Stimulated activated CD8-positive, alpha-beta memory T cell treated with anti-CD3 and anti-CD28 coated beads, Interleukin-15, amount 100 ng/mL, for 4 hours (primary cell): ENCODE measurements at regions not wholly inside any gene's neighbourhood (a gene's known extent, or its start where the extent isn't known, plus 50 kb on each side); places are given as distances from the start of the nearest gene placed in this dataset.

Experiments used
- DNase-seq, 2 donors: peaks; one replicate each; pipeline ENCODE4 v3.0.0-alpha.2; 2020; ENCODE audit warnings: low read depth in 2 of 2

- no peak for DNase-seq
Measured at GRCh38 chr18:78362198-78362597, 617.4 kb upstream of the SALL3 start.

DNA sequence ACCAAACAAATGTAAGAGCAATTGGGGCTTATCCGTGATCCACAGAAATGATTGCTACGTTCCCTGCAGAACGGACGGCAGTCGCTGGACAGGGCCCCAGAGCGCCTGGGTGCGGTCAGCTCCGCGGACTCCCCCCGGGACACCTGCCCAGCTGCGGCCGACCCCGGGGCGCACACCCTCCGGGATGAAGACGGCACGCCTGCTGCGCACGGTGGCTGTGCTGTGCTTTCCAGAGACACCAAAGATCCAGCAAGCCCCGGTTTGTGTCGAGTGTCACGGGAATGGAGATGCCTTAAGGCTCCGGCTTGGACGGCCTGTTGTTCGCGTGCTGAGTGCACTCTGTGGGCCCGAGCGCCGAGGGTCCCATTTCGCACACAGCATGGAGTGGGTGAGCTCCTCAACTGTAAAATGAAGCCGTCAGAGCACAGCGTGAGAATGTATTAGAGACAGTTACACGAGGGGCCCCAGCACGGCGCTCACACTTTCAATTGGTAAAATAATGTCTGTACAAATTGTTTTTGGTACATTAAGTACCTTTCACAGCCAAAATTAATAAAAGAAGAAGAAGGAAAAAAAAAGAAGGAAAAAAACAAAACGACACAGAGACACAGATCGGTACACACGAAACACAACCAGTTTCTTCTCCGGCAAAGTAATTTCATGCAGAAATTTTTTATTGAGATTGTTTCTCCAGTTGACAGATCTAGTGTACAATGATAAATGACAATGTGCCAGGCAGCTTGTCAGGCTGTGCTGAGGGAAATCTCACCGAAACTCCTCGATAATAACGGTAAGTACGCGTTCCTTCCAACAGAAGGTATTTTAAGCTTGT, 615.8 kb upstream of the SALL3 start:
- no peak for DNase-seq

DNA sequence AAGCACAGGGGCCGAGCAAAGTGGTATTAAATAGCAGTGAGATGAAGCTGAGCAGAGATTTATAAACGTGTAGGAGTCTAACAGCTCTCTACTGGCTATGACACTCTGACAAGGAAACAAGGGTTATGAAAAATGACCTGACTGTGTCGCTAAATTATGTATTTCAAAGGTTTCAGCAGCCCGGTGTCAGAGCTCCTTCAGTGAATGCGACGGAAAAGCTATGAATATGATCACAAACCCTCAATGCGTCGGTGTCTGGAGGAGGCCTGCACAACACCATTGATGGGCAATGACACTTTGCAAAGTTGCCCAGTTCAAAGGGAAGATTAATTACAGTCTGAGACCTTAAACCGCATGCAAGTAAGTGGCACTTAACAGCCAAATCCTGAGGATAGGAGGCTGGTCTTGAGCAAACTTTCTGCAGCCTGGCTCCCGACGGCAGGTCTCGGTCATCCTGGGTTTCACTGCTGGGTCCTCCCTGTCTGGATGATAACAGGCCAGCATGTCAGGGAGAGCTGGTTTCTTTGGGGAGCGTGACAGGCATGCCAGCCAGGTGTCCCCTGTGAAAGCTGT, 615.1 kb upstream of the SALL3 start:
- no peak for DNase-seq

DNA sequence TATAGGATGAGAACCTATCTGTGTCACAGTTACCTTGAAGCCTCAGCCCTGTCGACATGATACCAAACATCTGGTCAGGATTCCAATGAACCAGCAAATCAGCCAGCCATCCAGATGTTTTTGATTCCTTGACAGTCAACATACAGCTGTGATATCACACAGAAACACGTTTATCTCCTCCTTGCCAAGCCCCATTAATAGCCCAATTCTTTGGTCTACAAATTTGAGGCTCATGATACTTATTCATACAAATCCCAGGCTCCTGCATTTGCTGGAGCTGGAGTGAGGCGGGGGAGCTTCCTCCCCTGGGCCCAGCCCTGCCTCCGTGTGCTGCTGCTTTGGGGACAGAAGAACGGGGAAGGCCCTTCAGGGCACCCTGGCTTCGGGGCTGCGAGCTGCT, 611.6 kb upstream of the SALL3 start:
- DNase-seq = no peak

DNA sequence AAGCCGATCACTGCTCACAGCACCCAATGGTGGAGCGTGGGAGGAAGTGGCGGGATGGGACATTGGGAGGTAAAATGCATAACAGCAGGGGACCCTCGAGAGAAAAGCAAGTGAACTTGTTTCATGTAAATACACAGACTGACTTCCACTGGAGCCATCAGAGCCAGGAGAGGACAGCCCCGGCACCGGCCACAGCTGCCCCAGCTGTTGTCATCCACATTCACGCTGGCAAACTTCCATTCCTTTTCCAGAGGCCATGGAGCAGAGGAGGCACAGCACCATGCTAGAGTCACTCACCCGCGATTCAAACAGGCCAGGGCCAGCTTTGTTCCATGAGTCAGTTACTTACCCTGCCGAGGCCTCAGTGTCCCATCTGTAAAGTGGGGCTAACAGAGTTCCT, 610.9 kb upstream of the SALL3 start:
- no peak for DNase-seq

DNA sequence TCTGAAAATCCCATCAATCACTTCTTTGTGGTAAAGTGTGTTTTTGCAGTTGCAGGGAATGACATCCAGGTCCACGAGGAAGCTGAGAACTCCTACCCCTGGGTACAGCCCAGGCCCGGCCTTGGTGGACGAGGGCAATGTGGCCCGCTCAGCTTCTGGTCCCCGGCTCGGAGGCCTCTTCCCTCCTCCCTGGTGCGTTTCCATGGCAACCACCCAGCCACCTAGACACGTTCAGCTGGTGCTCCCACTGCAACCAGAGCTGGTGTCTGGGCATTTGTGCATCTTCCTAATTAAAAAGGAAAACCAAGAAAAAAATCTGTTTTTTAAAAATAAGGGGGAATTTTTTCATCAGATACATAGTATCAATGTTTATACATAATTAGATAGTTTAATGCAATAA, 603.6 kb upstream of the SALL3 start:
- no peak for DNase-seq

GRCh38 chr18:78378403-78378802, 601.2 kb upstream of the SALL3 start:
- DNase-seq = no peak

- no peak for DNase-seq
Measured at GRCh38 chr18:78378983-78379382, 600.6 kb upstream of the SALL3 start.

DNA sequence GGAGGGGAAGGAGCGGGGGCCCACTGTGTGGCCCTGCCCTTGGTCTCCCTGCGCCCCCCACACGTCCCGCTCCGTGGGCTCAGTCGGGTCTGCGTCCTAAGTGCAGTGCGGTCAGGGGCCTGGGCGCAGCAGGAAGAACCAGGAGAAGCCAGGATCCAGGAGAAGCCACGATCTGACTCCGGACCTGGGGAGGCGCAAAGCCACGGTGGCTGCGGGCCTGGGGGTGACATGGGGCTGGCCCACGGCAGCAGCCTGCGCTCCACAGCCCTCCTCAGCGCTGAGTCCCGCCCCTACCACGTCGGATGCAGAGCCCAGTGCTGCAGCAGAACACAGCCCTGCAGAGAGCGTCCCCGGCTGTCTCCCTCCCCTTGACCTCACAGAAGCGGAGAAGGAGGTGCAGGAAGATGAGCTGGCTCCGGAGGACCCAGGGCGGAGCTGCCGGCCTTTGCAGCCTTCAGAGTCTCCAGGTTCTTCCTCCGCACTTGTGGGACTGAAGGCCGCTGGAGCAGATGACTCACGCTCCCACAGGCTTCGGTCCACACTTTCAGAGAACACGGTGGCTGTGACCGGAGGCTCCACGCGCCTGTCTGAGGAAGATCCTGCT, 589.2 kb upstream of the SALL3 start:
- no peak for DNase-seq

- DNase-seq = no peak
Measured at GRCh38 chr18:78390952-78391348, 588.7 kb upstream of the SALL3 start.

DNA sequence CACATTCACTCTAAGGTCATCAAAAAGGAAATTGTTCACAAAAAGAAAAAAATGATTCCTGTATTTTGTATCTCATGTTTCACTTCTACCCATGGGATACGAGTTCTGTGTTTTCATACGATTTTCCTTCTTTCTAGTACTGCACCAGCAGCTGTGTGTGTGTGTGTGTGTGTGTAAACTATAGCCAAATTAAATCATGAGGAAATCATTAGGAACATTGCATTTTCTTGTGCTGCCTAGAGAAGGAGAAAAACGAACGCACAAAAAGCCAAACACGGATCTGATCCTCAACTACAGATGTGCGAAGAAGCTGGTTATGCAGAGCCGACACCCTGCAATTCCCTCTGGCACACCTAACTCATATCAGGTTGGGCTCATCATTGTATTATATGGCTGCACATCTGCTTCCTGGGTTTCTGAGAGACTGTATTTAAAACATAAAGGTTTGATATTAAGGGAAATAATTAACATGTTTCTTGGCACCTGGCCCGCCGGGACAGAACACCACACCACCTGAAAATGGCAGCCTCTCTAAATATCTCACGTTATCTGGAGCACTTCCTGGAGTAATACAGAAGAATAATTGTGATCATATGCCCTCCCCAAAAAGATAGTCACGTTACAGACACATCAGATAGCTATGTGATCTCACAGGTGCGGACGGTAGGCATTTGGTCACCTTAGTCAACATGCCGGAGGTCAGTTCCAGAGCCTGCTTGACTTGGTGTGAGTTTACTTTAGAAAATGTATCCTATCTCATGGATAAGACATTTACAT, 586.3 kb upstream of the SALL3 start:
- DNase-seq = no peak

DNA sequence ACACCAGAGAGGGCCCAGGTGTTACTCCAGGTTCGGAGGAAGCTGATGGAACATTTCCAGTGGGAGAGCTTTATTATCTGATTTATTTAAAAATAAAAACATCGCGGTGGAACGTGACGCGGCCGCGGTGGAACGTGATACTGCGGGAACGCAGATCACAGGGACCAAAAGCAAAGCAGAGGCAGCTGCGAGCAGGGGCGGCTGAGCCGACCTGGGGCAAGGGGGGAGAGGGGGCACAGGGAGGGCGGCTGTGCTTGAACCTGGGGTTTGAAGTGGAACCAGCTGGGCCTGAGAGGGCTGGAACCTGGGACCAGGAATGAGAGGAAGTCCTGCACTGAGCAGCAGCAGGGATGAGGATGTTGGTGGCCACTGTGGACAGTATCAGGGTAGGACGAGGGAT, 583.5 kb upstream of the SALL3 start:
- DNase-seq = no peak

DNA sequence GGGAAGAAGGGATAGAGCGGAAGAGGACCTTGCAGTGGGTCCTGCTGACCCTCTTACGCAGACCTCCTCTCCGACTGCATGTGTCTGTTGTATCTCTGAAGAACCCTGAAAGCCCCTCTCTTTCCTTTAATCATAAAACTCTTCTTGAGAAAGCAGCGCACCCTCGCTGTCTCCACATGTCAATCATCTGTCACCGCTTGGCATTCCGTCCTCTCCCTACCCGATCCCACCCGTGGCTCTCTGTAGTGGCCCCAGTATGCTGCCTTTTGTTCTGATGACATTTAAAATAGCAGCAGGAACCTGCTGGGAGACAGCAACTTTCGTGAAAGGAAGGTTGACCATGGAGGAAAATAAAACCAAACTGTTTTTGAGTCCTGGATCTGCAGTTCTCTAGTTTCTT, 582.9 kb upstream of the SALL3 start:
- no peak for DNase-seq

DNA sequence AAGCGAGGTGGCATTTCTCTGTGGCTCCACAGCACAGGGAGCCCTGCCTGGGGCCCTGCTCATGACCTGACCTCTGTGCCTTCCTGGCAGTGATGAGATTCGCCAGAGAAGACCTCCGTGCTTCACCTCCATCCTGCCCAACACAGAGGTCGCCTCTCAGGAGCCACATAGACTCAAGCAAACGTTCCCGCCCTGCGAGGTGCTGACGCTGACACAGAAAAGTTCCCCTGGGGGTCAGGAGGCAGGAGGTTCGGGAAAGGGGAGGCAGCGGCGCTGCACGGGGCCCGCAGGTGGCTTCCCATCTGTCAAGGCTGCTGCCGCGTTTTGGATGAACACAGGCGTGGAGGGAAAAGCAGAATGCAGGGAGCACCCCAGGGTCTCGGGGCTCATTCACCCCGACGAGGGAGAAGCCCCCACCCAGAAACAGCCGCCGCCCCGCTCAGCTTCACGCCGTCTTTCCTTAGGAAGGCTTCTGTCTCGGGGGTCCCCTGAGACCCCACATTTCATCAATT, 579.6 kb upstream of the SALL3 start:
- no peak for DNase-seq

DNA sequence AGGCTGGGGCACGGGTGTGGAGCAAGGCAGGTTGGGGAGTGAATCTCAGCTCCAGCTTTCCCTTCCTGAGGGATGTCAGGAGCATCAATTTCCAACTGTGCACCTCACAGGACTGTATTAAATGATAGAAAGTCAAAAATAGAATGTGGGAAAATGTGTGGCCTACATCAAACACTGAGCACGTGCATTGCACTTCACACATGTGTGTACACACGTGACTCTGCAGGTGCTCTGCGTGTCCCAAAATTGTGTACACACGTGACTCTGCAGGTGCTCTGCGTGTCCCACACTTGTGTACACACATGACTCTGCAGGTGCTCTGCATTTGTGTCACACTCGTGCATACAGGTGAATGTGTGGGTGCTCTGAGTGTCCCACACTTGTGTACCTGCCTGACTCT, 577.2 kb upstream of the SALL3 start:
- no peak for DNase-seq

- DNase-seq = no peak
Measured at GRCh38 chr18:78402966-78403365, 576.7 kb upstream of the SALL3 start.

DNA sequence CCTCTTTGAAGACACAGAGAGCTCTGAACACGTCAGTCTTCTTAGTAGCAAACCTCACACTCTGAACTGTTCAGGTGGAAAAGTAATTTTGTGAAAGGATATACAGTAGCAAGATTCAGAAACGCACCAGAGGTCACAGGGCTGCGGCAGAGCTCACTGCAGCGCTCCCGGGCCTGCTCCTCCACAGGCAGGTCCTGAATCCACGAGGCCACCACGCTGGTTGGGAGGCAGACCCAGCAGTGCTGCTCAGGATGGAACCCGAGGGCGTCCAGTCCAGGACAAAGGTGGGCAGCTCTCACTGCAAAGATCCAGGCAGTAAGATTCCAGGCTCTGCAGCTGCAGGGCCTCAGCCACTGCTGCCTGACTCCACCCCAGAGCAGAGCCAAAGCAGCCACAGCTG, 576.2 kb upstream of the SALL3 start:
- DNase-seq = no peak

- no peak for DNase-seq
Measured at GRCh38 chr18:78405763-78406162, 573.9 kb upstream of the SALL3 start.

DNA sequence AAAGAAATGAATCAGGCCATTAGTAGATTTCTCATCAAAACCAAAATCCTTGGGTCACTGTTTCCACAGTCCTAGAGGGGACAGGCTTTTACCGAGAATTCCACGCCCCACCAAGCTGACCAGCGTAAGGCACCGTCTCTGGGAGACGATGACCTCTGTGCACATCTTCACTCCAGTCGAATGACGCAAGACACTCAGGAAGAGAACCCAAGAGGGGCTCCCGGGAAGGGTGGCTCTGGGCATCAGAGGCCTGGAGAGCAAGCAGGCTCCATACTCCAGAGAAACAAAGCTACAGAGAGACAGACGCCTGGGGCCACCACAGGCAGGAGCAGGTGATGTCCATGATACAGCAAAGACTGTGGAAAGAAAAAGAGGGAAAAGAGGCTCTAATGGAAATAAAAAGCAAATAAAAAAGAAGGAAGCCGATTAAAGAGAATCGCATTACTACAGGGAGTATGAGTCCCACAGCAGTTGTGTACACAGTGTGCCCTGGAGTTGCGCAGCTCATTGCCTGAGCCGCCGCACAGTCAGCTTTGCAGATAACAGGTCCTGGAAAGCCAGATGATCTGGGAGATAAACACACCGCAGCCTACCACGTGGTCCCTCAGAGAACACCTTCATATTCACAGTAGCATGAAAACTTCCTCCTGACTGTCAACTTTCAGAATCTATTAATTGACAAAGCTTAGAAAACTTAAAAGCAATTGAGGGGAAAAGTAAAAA, 572.7 kb upstream of the SALL3 start:
- no peak for DNase-seq

- no peak for DNase-seq
Measured at GRCh38 chr18:78407466-78407844, 572.2 kb upstream of the SALL3 start.

GRCh38 chr18:78408623-78409022, 571.0 kb upstream of the SALL3 start:
- no peak for DNase-seq
